Right ventricle myocardium inferior (tissue), 1 donor: ENCODE measurements at regions not wholly inside any gene's neighbourhood (a gene's known extent, or its start where the extent isn't known, plus 50 kb on each side); places are given as distances from the start of the nearest gene placed in this dataset.

Source experiments
- ATAC-seq: fragments of 200-7000 bp; cut with Tn5 transposase; one replicate; pipeline ENCODE4 v1.9.1; 2020; ENCODE audit warnings: mild to moderate bottlenecking, moderate library complexity
- DNase-seq: peaks from one replicate; pipeline ENCODE4 v3.0.0; 2021; ENCODE audit errors: missing footprints
- intact Hi-C: fragments of 100-400 bp; cut with DNase I; formaldehyde crosslinking; loops from one replicate; pipeline ENCODE4 v1.11.0; 2022
- donor health status: DM: no; HTN: yes; CAD: no; lungs with severe emphysema.

DNA sequence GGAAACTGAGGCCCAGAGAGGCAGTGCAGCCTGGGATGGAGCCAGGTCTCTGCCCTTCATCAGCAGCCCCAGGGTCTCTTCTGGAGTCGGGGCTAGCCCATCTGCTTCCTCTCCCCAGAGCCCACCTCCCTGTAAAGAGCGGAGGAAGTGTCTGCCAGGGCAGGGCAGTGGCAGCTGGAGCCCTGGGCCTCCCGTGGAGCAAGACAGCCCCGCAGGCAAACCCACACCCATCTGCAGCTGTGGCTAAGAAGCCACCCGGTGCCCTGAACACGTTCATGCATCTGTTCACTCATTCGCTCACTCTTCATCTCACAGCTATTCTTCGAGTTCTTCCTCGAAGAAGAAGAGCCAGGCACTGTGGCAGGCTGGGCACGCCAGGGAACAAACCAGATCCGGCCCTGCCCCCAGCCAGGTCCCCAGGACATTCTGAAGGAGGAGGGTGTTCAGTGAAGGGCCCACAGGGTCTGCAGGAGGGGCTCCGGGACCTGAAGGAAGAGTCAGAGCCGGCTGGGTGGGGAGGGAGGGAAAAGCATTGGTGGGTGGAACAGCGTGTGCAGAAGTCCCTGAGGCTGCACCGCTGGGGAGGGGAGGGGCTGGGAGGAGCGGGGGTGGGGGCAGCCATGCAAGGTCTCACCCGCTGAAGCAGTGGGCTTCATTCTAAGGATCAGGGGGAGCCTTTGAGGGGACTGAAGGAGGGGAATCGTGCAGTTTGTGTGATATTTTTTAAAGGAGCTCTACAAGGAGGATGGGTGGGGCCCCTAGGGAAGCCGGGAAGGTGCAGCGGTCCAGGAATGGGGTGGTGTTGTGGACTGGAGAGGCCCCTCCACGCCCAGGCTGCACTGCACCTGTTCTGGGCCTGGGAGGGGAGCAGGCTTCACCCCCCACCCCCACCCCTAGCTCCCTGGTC is 99.1 kb downstream of the UNCX start:
- intact Hi-C loops, result no loop called here
- DNase-seq (no peak), ATAC-seq (no peak)

DNA sequence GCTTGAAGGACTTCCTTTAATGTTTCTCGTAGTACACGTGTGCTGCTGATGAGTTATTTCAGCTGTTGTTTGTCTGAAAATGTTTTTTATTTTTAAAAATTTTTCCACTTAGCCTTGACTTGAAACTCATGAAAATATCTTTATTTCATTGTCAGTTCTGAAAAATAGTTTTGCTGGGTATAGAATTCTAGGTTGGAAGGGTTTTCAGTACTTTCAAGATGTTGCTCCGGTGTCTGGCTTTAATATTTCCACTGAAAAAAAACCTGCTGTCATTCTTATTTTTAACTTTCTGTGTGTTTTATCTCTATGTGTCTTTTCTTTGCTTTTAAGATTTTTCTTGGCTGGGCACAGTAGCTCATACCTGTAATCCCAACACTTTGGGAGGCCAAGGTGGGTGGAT is 103.8 kb downstream of the UNCX start:
- no peak for DNase-seq
- ATAC-seq, result no peak
- intact Hi-C loops, result no loop called here

DNA sequence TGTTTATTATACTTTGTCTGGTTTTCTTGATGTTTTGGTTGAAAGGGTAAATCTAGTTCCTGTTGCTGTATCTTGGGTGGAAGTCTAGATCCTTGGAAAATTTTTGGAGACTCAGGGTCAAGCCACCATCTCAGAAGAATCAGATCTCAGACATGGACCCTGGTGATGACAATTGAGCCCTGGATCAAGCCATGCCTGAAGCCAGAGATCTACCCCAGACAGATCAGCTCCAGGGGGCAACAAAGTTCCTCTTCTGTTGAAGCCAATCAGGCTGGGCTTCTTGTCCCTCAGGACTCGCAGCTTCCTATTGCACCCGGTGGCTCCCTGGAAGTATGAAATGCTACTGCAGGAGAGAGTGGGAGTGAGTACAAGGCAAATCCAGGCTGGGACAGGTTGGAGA is 106.9 kb downstream of the UNCX start:
- ATAC-seq (no peak), DNase-seq (peak; percentile 45)
- intact Hi-C loops, result no loop called here

DNA sequence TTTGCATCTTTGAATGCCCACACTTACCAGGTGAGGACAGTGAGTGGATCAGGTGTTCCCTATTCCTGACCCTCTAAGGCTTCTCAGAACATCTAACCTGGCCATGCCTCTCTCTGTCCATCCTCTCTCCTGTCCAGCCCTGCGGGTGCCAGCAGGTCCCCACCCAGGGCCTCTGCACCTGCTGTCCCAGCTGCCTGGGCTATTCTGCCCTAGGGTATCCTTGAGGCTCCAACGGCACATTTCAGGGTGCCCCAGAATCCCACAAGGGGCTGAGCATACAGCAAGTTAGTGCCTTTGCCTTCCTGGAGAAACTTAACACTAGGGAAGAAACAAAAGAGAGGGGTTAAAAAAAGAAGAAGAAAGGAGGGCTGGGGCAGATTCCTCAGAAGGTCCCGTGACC is 107.4 kb downstream of the UNCX start:
- ATAC-seq, result no peak
- intact Hi-C loops, result no loop called here

DNA sequence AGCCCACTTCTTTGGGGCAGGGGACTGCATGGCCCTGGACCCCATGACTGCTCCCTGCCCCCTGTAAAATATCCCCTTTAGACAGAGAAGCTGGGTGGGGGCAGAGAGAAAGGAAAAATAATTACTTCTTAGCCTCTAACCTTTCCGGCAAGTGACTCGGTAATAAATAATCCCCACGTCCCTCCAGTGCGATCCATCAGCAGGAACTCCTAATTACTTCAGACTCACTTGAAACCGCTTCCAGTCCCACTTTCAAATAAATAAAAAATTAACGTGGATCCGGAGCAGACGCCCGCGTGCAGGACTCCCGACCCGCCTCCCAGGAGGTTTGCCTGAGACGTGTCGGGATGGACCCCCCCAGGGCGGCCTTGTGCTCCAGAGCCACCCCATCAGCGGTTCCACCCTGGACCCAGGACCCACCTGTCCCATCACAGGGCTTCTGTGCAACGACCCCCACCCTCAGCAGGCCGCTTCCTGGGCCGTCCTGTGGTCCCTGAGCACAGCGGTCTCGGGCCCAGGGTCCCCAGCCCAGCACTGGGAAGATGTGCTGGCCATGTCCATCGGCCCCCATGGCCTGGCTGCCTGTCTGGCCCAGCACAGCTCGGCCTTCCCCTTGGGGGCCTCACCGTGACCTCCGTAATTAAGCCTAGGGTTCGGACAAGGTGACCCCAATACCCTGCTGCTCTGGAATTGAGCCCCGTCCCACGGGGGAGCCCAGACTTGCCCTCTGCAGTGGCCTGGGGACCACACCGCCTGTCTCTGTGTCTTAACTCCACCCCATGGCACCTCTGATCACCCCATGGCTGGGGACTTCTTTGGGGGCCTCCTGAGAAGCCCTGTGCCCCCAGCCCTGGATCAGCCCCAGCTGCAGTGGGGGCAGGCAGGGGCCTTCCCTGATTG is 108.0 kb downstream of the UNCX start:
- intact Hi-C loops, result no loop called here
- no peak for ATAC-seq
- DNase-seq, result peak; percentile 60

More for the DNA sequence above, 107.4 kb downstream of the UNCX start:
- peak; percentile 15 for DNase-seq

DNA sequence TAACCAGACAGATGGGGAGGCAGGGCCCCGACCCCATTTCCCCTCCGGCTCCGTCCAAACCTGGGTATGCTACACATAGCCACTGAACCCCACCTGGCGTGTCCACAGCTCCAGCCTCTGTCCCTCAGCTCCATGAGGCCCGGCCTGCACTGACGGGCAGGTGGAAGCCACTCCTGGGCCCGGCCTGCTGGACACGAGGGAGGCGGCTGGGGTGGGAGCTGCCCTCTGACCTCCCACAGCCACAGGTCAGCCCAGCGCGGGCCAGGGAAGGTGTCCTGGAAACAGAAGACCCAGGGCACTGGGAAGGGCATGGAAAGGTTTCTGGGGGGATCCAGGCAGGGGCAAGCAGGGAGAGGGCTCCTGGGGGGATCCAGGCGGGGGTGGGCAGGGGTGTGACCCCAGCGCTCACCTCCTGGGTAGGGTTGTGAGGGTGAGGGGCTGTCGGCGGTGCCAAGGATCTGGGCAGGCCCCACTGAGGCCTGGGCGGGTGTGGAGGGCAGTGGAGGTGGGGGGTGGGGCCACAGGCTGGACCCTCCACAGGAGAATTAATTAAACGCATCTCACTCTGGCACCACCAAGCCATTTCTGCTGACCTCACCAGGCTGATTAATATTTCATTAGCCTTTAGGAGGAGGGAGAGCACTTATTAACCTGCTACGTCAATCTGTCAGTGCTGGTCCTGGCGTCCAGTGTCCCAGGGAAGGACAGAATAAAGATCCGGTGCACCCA is 108.9 kb downstream of the UNCX start:
- ATAC-seq, result no peak
- intact Hi-C loops, result no loop called here

DNA sequence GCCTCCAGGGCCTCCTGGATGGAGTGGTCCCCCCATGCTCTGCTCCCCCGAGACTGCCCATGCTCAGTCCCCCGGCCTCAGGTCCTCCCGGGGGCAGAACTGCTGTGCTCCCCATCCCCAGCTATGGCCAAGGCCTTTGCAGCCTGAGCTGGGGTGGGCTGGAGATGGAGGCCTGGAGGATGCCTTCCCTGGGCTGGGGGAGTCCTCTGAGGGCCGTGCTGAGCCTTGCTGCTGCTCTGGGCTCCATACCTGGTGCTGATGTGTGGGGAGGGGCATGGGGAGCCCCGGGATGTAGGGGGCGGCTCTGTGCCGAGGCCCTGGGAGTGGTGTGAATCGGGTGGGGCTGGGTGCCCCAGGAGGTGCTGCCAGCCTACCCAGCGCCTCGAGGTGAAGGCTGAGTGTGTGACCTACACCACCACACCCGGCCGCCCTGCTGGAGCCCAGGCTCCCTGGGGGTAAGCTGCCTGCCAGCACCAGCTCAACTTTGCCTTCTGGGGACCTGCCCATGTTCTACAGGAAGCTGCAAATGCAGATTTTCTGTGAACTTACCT is 109.5 kb downstream of the UNCX start:
- DNase-seq (peak; percentile 48), ATAC-seq (no peak)
- intact Hi-C loops, result no loop called here

More for the DNA sequence above, 108.9 kb downstream of the UNCX start:
- DNase-seq, result peak; percentile 47

DNA sequence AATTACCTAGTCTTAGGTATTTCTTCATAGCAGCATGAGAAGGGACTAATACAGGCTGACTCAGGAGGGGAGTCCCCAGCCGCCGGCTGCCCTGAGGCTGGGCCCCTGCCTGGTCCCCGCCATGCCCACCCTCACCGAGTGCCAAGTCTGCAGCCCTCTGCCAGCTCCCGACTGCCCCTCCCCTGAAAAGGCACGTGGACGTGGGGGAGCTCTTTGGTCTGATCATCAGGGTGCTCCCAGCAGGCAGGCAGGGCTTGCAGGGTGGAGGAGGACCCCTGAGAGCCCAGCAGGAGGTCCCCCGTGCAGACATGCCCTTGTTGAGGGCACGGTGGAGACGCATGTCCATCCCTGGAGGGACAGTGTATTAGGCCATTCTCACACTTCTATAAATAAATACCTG is 110.9 kb downstream of the UNCX start:
- intact Hi-C loops, result no loop called here
- ATAC-seq (no peak), DNase-seq (peak; percentile 31)

DNA sequence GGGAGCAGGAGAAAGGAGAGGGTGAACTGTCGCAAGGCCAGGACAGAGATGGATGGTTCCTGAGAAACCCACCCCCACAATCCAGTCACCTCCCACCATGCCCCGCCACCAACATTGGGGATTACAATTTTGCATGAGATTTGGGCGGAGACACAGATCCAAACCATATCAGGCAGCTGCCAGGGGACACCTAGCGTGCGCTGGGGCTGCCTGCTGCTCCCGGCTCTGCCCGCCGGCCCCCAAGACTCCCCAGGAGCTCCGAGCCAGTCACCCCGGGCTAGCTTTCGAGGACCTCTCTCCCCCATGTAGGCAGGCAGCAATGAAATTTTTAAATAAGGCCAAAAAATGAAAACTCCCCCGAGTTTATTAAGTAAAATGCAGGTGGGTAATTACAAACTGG is 111.7 kb downstream of the UNCX start:
- intact Hi-C loops, result no loop called here
- DNase-seq, result peak; percentile 15
- no peak for ATAC-seq

DNA sequence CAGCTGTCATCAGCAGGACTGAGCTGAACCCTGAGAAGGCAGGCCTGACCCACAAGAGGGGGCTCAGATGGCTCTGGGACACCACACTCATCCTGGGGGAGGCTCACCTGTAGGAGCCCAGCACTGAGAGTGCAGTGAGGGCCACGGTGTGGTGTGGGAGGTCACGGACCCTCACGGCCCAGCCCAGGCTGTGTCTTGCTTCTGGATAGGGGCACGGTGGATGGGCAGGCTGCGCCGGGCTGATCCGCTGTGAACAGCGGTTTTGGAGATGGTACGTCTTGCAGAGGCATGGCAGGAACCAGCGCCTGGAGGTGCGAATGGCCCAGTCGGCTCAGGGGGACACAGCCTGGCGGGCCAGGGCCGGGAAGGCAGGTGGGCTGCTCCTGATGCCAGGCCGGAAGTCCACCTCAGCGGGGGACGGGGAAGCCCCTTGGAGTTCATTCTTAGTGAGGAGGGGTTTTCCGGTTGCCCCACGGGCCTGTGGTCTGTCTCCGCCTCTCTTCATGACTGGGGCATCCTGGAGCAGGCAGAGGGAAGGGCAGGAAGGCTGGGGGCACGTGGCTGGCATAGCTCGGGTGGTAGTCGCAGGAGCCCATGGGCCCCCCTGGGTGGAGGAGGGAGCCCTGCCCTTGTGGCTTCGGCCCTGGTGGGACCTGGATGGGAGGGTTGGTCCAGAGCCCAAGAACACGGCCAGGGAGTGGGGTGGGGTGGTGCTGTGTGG is 112.5 kb downstream of the UNCX start:
- DNase-seq (peak; percentile 59), ATAC-seq (no peak)
- intact Hi-C loops, result no loop called here

DNA sequence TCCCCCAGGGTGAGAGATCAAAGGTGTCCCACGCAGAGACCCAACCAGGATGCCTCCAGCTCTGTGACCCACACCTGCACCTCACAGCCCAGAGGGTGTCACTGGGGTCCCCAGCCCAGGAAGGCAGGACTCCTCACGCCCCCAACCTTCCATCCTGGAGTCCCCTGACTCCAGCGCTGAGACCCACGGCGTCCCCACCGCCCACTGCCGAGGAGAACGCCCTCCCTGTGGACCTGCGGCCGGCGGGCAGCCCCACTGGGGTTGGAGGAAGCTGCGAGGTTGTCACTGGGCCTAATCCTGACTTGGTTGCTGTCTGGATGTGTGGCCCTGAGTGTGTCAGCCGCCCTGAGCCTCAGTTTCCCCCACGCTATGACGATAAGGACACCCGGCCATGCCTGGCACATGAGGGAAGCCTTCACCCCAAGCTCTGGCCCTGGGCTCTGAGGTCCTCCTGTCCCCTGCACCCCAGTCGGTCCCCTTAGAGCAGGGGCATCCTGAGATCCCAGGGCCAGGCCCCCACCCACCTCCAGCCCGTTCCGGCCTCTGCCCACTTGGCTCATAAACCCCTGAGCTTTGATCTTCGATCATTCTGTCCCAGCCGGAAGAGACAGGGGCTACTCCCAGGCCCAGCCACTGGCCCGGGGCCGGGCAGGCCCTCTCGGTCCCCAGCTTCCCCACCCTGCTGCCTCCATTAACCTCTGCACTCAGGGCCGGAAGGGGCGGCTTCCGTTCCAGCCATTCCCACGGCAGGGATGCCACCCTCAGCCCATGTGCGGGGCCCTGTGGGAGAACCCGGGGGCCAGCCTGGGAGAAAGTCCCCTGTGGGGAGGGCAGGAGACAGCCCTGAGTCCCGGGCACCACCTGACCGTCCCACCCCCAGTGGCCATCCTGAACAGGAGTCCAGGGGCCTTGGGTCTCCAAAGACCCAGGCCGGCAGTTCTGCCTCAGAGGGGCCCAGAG is 113.2 kb downstream of the MICALL2 start:
- no peak for ATAC-seq
- DNase-seq, result peak; percentile 41
- intact Hi-C loops, result no loop called here

DNA sequence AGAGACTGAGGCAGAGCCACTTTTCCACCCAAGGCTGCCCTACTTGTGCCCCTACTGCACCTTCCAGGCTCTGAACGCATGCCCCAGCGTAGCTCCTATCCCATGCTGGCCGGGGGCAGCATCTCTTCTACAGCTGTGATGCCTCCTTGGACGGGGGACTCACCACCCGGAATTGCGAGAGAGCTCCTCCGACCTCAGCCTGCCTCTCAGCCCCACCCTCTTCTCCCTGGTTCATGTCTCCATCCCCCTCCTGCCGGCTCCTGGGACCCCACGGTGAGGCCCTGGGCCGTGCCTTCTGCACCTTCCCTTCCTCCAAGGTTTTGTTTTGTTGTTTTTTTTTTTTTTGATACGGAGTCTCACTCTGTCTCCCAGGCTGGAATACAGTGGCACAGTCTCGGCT is 112.4 kb downstream of the MICALL2 start:
- DNase-seq (peak; percentile 23), ATAC-seq (no peak)
- intact Hi-C loops, result no loop called here

DNA sequence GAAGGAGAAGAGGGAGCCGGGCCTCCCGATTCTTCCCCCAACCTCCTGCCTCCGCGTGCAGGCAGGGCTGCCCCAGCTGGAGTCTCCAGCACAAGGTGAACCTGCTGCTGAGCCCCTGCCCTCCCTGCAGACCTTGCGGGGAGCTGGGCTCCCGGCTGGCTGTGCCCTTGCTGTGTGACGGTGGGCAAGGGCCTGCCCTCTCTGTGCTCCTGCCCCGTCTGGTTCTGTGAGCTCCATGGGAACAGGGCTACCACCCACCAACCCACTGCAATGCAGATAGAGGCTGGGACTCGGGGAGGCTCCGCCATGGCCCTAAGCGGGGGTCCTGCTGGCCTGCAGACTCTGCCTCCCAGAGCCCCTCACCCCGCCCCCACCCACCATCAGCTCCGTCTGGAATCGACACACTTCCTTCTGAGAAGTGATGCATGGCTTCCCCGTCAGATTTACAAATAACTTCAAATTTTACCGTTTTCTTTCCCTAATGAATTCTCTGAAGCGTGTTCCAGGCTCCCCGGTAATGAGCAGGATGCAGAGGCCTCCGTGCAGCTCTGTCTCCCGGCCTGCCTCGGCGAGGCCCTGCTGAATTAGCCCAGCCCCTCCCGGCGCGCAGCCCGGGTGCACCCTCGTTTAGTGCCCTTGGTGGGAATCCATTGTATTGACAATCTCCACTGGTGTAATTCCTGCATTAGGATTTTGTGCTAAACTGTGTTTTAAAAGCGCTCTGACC is 111.0 kb downstream of the MICALL2 start:
- intact Hi-C loops, result no loop called here
- DNase-seq (peak; percentile 50), ATAC-seq (no peak)

DNA sequence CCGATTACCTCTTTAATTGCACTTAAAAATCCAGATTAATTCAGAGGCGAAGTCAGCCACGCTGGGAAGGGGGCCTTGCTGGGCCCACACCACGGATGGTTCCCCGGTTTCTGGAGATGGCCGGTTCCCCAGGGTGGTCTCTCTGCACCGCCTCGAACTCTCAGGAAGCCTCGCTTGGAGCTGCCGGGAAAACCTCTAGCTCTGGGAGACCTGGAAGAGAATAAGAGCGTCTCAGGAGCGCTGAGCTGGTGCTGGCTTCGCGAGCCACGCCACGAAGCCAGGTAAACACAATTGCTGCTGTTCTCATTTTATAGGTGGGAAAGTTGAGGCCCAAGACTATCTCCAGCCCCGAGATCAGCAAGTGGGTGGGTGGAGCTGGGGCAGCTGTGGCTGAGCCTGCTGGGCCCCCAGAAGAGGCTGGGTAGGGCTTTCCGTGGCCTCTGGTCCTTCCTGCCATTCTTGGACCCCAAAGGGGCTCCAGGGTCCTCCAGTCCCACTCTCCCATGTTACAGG is 110.4 kb downstream of the MICALL2 start:
- ATAC-seq (no peak), DNase-seq (peak; percentile 42)
- intact Hi-C loops, result no loop called here

DNA sequence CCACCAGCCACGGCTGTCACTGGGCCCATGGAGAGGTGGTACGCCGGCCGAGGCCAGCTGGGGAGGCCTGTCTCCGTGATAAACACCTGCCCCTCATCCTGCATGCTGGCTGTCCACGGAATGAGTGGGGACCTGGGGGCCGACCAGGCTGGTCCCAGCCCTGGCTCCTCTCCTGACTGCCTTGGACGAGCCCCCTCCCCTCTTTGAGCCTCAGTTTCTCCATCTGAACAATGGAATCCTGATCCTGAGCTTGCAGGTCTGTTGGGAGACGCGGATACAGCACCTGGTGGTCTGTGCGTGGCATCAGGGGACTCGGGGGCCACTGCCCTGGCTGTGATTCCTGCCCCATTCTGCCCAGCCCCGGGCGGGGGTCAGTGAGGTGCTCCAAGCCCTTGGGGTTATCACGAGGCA is 109.9 kb downstream of the MICALL2 start:
- intact Hi-C loops, result no loop called here
- ATAC-seq (no peak), DNase-seq (peak; percentile 33)

DNA sequence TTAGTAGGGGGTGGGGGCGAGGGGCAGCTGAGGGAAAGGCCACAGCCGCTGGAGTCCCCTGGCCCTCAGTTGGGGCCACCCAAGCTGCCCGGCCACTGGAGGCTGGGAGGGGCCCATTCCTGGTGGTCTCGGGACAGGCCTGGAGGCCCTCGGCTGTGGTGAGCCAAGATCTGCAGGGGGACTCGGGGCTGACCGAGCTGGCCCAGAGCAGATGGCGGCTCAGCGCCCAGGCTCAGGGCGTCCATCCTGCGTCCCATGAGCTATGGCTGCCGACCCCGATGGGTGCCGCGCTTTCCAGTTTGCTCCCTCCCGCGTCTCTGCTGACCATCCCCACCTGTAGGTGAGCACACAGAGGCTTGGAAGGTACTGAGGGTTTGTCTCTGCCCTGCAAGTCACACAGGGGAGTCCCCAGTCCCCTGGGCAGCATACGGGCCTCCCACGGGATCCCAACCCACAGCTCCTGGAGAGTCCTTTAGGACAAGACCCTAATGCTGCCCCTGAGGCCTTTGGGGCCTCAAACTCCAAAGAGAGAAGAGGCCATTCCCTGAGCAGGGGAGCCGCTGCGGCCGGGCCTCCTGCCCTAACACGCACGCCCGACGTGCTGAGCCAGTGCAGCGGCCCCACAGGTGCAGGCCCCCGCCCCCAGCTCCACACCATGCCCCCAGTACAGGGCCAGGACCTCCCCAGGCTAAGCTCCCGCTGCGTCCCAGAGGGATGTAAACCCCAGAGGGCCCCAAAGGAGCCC is 107.2 kb downstream of the MICALL2 start:
- intact Hi-C loops, result no loop called here
- DNase-seq, result peak; percentile 6
- ATAC-seq, result no peak
